ENCODE measurements at regions not wholly inside any gene's neighbourhood (a gene's known extent, or its start where the extent isn't known, plus 50 kb on each side); places are given as distances from the start of the nearest gene placed in this dataset.

GRCh38 chr10:33070101-33070500, 112.1 kb upstream of the ITGB1 start:
- TF ChIP-seq REST (IDR thresholded peaks at IDR 0.05; ENCODE audit: insufficient read depth in 1 of 2, low read depth in 2 of 2, low read length in 2 of 2) = no peak
- no peak for TF ChIP-seq TAF1 (IDR thresholded peaks at IDR 0.05; ENCODE audit: borderline replicate concordance, insufficient read depth, low read length)
- no peak for TF ChIP-seq POLR2AphosphoS5 (IDR thresholded peaks at IDR 0.05; ENCODE audit: low read depth, low read length)
